GM10248 (cell line): ENCODE measurements at regions not wholly inside any gene's neighbourhood (a gene's known extent, or its start where the extent isn't known, plus 50 kb on each side); places are given as distances from the start of the nearest gene placed in this dataset.

ENCODE experiments used
- CTCF ChIA-PET: fragments of 300-600 bp; sonication (Branson Sonifier 250); formaldehyde crosslinking; extraction: SDS; loops from one replicate; lab custom pipeline; 2021; ENCODE audit warnings: antibody characterized with exemption; lab: Yijun Ruan, JAX
- POLR2A ChIA-PET: fragments of 350-650 bp; sonication (Branson Sonifier 250); formaldehyde crosslinking; extraction: SDS; loops from one replicate; lab custom pipeline; 2020; ENCODE audit warnings: antibody characterized with exemption; lab: Yijun Ruan, JAX
- DNase-seq: peaks from one replicate; pipeline ENCODE4 v3.0.0; 2012; ENCODE audit errors: extremely low spot score
- TF ChIP-seq, protein P1 (sequence below): IDR thresholded peaks from 2 replicates; pipeline ENCODE4 v1.5.1; 2012; ENCODE audit warnings: mild to moderate bottlenecking, low read depth; ENCODE audit errors: extremely low read depth, missing control alignments, control extremely low read depth

GRCh38 chr9:82574911-82575310 lies 488.0 kb downstream of the RASEF start:
- POLR2A ChIA-PET, result no interaction called here
- DNase-seq, result no peak
- TF ChIP-seq, protein P1, sequence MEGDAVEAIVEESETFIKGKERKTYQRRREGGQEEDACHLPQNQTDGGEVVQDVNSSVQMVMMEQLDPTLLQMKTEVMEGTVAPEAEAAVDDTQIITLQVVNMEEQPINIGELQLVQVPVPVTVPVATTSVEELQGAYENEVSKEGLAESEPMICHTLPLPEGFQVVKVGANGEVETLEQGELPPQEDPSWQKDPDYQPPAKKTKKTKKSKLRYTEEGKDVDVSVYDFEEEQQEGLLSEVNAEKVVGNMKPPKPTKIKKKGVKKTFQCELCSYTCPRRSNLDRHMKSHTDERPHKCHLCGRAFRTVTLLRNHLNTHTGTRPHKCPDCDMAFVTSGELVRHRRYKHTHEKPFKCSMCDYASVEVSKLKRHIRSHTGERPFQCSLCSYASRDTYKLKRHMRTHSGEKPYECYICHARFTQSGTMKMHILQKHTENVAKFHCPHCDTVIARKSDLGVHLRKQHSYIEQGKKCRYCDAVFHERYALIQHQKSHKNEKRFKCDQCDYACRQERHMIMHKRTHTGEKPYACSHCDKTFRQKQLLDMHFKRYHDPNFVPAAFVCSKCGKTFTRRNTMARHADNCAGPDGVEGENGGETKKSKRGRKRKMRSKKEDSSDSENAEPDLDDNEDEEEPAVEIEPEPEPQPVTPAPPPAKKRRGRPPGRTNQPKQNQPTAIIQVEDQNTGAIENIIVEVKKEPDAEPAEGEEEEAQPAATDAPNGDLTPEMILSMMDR, result no peak
- CTCF ChIA-PET, result no interaction called here

DNA sequence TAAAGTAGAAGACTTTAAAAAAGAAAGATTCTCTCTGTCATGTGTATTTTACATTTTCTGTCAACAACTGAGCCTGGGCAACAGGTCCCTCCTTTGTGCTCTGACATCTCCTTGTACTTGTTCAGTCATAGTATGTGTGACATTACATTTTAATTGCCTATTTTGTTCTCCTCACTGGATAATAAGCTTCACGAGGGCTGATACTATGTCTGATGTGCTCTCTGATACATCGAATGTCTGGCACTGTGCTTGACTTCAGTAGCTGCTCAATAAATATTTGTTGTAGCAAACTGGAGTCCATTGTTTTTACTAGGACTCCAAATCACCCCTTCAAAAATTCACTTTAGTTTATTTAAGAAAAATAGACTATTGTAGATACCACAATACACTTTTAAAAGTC lies 482.0 kb downstream of the RASEF start:
- ChIA-PET POLR2A (no interaction called here), CTCF (no interaction called here)
- DNase-seq, result no peak
- TF ChIP-seq, protein P1, result no peak

GRCh38 chr9:82581516-82581915 lies 481.4 kb downstream of the RASEF start:
- no peak for DNase-seq
- CTCF ChIA-PET, result interaction anchor here (1.1 to 1.3 kb wide), 2 partner anchors 8 to 11 kb away, joined by 3 read pairs; no protein-coding TSS in a partner anchor
- POLR2A ChIA-PET, result no interaction called here
- TF ChIP-seq, protein P1, result no peak

DNA sequence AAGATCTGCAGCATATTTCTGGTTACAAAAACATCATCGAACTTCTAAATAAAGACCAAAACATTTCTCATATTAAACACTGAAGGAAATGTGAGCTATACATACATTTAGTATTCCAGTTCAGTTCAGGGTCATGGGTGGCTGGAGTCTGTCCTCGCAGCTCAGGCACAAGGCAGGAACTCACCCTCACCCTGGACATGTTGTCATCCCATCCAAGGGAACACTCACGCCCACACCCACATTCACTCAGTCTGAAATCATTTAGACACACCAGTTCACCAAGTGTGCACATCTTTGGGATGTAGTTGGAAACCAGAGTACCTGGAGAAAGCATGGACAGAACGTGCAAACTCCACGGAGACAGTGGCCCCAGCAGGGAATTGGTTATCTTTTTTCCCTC lies 481.0 kb downstream of the RASEF start:
- CTCF ChIA-PET, result interaction anchor here (1.1 to 1.3 kb wide), 2 partner anchors 9 to 11 kb away, joined by 3 read pairs; no protein-coding TSS in a partner anchor
- TF ChIP-seq, protein P1, result no peak
- DNase-seq, result no peak
- POLR2A ChIA-PET, result no interaction called here

DNA sequence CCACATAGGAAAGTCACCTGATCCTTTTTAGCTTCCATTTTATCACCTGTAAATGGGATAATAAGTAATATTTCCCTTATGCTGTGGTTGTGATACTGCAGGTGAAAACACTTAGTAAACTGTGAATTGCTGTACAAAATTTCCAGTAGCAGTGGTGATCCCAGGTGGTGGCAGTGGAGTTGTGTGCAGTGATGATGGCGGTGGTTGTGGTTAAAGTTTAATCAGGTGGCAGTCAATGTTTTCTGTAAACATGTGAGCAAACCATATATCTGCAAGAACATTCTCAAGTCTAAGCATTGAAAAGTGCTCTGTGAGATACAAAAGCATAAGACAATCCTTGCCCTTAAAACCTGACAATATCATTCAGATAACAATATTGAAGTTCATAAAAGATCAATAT lies 480.2 kb downstream of the RASEF start:
- ChIA-PET CTCF (interaction anchor here (1.1 to 1.3 kb wide), 2 partner anchors 10 to 12 kb away, joined by 3 read pairs; no protein-coding TSS in a partner anchor), POLR2A (no interaction called here)
- TF ChIP-seq, protein P1, result no peak
- no peak for DNase-seq

- no peak for DNase-seq
- POLR2A ChIA-PET, result no interaction called here
- CTCF ChIA-PET, result no interaction called here
- TF ChIP-seq, protein P1, result no peak
Observed at GRCh38 chr9:82583524-82583923, 479.4 kb downstream of the RASEF start.
